AG20443 (cell line): ENCODE measurements at regions not wholly inside any gene's neighbourhood (a gene's known extent, or its start where the extent isn't known, plus 50 kb on each side); places are given as distances from the start of the nearest gene placed in this dataset.

ENCODE experiments used
- DNase-seq: peaks from one replicate; pipeline ENCODE4 v3.0.0; 2012; ENCODE audit warnings: low spot score, mixed read lengths

GRCh38 chr2:219957820-219958219, 330.4 kb downstream of the SLC4A3 start:
- DNase-seq = no peak

GRCh38 chr2:219958941-219959340, 331.5 kb downstream of the SLC4A3 start:
- DNase-seq = no peak

- DNase-seq = peak; percentile 17
Measured at GRCh38 chr2:219959471-219959870, 332.0 kb downstream of the SLC4A3 start.

- no peak for DNase-seq
Measured at GRCh38 chr2:219961947-219962498, 334.6 kb downstream of the SLC4A3 start.

GRCh38 chr2:219962801-219963200, 335.4 kb downstream of the SLC4A3 start:
- no peak for DNase-seq

- no peak for DNase-seq
Measured at GRCh38 chr2:219965287-219966194, 338.1 kb downstream of the SLC4A3 start.

GRCh38 chr2:219967247-219968245, 340.1 kb downstream of the SLC4A3 start:
- DNase-seq = no peak

- DNase-seq = peak; percentile 29
Measured at GRCh38 chr2:219968685-219969345, 341.4 kb downstream of the SLC4A3 start.

- peak; percentile 56 for DNase-seq
Measured at GRCh38 chr2:219969508-219969907, 342.1 kb downstream of the SLC4A3 start.

GRCh38 chr2:219973136-219973535, 345.7 kb downstream of the SLC4A3 start:
- DNase-seq = no peak

- DNase-seq = no peak
Measured at GRCh38 chr2:219976871-219977270, 349.4 kb downstream of the SLC4A3 start.

GRCh38 chr2:219980638-219981037, 353.2 kb downstream of the SLC4A3 start:
- DNase-seq = no peak

- peak; percentile 14 for DNase-seq
Measured at GRCh38 chr2:219983836-219984235, 356.4 kb downstream of the SLC4A3 start.

- no peak for DNase-seq
Measured at GRCh38 chr2:219985017-219985416, 357.6 kb downstream of the SLC4A3 start.

- peak; percentile 80 for DNase-seq
Measured at GRCh38 chr2:219987830-219988229, 360.4 kb downstream of the SLC4A3 start.

- no peak for DNase-seq
Measured at GRCh38 chr2:219989744-219990143, 362.3 kb downstream of the SLC4A3 start.

- DNase-seq = no peak
Measured at GRCh38 chr2:219991116-219991515, 363.7 kb downstream of the SLC4A3 start.

- no peak for DNase-seq
Measured at GRCh38 chr2:219995399-219995798, 368.0 kb downstream of the SLC4A3 start.

GRCh38 chr2:219995991-219996765, 368.7 kb downstream of the SLC4A3 start:
- DNase-seq = peak; percentile 29

GRCh38 chr2:219997341-219997851, 370.0 kb downstream of the SLC4A3 start:
- peak; percentile 21 for DNase-seq

- peak; percentile 21 for DNase-seq
Measured at GRCh38 chr2:219998107-219998506, 370.7 kb downstream of the SLC4A3 start.
